Medulla oblongata (tissue), 1 donor: ENCODE measurements at regions not wholly inside any gene's neighbourhood (a gene's known extent, or its start where the extent isn't known, plus 50 kb on each side); places are given as distances from the start of the nearest gene placed in this dataset.

Source experiments
- DNase-seq: peaks from one replicate; pipeline ENCODE4 v3.0.0-alpha.2; 2015; ENCODE audit errors: extremely low spot score

- DNase-seq, result no peak
Observed at GRCh38 chrX:40316502-40316901, 218.7 kb upstream of the BCOR start.

GRCh38 chrX:40314070-40314469 is 216.3 kb upstream of the BCOR start:
- DNase-seq, result peak; percentile 33

GRCh38 chrX:40313269-40313668 is 215.5 kb upstream of the BCOR start:
- DNase-seq, result no peak

GRCh38 chrX:40310447-40310846 is 212.7 kb upstream of the BCOR start:
- no peak for DNase-seq

DNA sequence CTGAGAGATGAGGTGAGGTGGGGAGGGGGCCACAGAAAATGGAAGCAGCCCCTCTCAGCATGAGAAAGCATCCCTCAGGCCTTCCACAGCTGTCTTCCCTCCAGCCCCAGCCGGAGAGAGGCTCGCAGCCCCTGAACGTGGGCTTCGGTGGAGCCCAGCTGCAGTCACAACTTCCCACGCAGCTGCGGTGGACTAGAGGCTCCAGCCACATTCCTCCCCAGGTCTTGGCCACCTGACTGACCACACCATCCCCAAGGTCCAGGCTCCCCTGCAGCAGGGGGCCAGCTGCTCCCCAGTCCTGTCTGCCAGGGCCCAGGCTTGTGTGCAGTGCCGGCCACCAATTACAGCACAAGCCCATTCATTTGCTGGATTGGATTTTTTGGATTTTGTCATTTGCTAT is 212.3 kb upstream of the BCOR start:
- DNase-seq, result no peak

DNA sequence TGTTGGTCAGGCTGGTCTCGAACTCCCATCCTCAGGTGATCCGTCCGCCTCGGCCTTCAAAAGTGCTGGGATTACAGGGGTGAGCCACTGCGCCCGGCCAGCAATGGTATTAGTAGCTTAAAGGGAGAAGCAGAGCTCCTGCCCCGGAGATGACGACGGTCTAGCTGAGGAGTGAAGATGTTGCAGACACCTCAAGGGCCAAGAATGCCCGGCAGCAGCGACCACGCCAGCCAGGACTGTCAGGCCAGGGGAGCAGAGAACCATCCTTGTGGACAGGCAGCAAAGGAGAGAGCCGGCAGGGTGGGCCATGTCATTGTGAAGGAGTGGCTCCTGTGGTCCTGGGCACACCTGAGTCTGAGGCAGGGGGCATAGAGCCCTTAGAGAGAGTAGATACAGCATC is 210.1 kb upstream of the BCOR start:
- DNase-seq, result no peak

GRCh38 chrX:40304115-40304514 is 206.4 kb upstream of the BCOR start:
- DNase-seq, result no peak

GRCh38 chrX:40303256-40304077 is 205.7 kb upstream of the BCOR start:
- DNase-seq, result no peak

GRCh38 chrX:40300286-40300890 is 202.6 kb upstream of the BCOR start:
- no peak for DNase-seq

DNA sequence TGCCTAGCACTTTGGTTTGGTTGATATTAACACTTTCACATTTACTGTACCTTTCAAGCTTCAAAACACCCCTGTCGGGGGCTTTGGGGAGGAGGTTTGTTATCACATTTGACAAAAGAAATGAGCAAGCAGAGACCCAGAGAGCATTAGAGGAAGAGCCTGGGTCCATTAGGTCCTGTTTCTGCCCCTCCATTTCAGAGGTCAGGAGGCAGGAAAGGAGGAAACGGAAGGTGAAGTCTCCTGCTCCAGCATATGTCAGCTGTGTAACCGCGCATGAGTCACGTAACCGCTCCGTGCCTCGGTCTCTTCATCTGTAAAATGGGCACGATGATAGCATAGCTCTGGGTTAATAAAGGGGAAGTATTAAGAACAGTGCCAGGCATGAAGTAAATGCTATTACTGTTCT is 201.9 kb upstream of the BCOR start:
- no peak for DNase-seq

GRCh38 chrX:40298572-40299479 is 201.1 kb upstream of the BCOR start:
- DNase-seq, result no peak

GRCh38 chrX:40298069-40298468 is 200.3 kb upstream of the BCOR start:
- DNase-seq, result no peak

- no peak for DNase-seq
Observed at GRCh38 chrX:40291553-40291952, 193.8 kb upstream of the BCOR start.

- no peak for DNase-seq
Observed at GRCh38 chrX:40290517-40290916, 192.8 kb upstream of the BCOR start.

- DNase-seq, result no peak
Observed at GRCh38 chrX:40285876-40286275, 188.1 kb upstream of the BCOR start.

DNA sequence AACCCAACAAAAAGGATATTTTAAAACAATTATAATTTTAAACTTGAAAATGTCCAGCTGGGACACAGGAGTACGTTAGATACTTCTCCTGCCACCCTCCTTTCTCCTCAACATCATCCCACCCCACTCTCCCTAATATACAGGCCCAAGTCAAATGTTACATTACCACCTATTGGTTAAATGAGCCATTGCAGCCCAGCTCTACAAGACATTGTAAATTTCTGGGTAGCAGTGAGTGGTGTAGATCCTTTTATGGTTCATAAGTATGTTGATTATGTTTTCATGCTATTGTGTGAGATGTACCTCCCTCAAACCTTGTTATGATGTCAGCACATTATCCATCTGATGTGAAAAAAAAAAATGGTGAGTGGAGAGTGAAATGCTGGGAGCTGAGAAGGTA is 187.1 kb upstream of the BCOR start:
- DNase-seq, result no peak

DNA sequence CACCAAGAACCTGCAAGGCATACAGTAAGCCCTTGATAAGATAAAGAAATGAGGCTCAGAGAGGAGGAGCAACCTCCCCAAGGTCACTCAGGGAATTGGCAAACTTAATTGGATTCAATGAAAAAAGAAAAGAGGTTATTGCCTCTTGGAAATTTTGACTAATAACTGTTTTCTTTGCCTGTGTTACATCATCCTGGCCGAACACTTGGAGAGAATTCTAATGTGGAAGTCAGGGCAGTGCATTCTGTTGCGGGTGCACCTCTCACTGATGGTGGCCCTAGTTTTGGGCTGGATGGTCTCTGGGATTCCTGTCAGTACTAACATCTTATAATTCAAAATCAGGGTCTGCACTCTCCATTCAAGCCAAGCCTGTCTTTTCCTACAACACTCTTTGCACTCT is 186.2 kb upstream of the BCOR start:
- DNase-seq, result no peak

DNA sequence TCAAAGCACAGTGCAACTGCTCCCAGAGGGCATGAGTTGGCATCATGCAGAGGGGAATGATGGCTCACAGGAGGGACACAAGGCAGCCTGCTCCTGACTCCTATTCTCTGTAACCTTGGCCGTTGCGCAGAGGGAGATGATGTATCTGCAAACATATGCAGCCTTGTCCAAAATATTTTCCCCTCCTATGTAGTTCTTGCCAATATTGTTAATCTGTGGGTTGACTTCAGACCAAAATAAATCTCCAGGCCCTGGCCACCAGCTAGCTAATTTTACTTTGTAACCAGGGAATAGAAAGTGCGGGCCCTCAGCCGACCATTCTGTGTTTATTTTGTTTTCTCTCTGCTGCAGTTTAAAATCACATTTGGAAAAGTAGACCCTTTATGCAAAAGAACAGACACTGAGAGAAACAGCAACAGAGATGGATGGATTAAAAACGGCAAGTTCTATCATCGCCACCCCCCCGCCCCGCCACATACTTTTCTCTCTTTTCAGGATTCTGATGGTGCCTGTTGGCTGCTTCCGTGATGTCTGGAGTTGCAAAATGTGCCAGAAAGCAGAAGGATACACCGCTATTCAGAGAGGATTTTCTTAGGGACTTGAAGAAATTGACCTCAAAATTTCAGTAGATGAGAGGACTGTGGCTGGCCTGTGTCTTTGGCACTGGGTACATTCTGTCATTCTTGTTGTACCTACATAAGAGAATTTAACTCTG is 185.3 kb upstream of the BCOR start:
- no peak for DNase-seq

GRCh38 chrX:40282348-40282747 is 184.6 kb upstream of the BCOR start:
- DNase-seq, result no peak

GRCh38 chrX:40281336-40282005 is 183.7 kb upstream of the BCOR start:
- DNase-seq, result no peak

- DNase-seq, result no peak
Observed at GRCh38 chrX:40279762-40280161, 182.0 kb upstream of the BCOR start.
